ENCODE measurements at regions not wholly inside any gene's neighbourhood (a gene's known extent, or its start where the extent isn't known, plus 50 kb on each side); places are given as distances from the start of the nearest gene placed in this dataset.

DNA sequence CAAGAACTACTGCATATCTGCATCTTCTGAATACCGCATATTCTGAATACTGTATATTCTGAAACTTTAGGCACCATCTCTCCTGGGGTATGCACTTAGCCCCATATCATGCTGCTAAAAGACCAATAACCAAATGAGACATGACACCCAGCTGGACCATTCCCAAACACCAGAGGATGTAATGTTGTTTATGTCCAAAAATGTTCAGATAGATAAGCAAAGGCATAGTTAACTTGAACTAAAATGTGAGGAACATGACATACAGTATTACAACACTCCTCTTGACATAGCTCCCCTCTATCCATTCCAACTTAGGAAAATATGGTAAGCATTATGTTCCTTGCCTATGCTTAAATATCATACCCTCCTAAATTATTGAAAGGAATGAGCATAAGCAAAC, 127.3 kb downstream of the TENT5A start:
- TF ChIP-seq CTCF (IDR thresholded peaks at IDR 0.05; ENCODE audit: low read depth, low read length) (no peak), EZH2phosphoT487 (IDR thresholded peaks at IDR 0.05; ENCODE audit: low read depth) (no peak)
